ENCODE measurements at regions not wholly inside any gene's neighbourhood (a gene's known extent, or its start where the extent isn't known, plus 50 kb on each side); places are given as distances from the start of the nearest gene placed in this dataset.
"Not testable (repeated sequence)": the region's sequence is repeated elsewhere in the genome, so short reads cannot be mapped to it uniquely, and the experiment has no call there.

GRCh38 chr12:46992051-46992450 is 87.4 kb upstream of the PCED1B start:
- TF ChIP-seq, protein P1, sequence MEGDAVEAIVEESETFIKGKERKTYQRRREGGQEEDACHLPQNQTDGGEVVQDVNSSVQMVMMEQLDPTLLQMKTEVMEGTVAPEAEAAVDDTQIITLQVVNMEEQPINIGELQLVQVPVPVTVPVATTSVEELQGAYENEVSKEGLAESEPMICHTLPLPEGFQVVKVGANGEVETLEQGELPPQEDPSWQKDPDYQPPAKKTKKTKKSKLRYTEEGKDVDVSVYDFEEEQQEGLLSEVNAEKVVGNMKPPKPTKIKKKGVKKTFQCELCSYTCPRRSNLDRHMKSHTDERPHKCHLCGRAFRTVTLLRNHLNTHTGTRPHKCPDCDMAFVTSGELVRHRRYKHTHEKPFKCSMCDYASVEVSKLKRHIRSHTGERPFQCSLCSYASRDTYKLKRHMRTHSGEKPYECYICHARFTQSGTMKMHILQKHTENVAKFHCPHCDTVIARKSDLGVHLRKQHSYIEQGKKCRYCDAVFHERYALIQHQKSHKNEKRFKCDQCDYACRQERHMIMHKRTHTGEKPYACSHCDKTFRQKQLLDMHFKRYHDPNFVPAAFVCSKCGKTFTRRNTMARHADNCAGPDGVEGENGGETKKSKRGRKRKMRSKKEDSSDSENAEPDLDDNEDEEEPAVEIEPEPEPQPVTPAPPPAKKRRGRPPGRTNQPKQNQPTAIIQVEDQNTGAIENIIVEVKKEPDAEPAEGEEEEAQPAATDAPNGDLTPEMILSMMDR (optimal IDR thresholded peaks at IDR 0.05 in 1 of 3, IDR thresholded peaks at IDR 0.05 in 1 of 3, conservative IDR thresholded peaks at IDR 0.05 in 1 of 3; ENCODE audit: extremely low read depth in 1 of 3, insufficient read depth in 2 of 3, low read length in 3 of 3), result not testable (repeated sequence)
- not testable (repeated sequence) for TF ChIP-seq EZH2 (IDR thresholded peaks at IDR 0.05; ENCODE audit: low read length)
